IPS-15b (cell line): ENCODE measurements at regions not wholly inside any gene's neighbourhood (a gene's known extent, or its start where the extent isn't known, plus 50 kb on each side); places are given as distances from the start of the nearest gene placed in this dataset.
"Not testable (repeated sequence)": the region's sequence is repeated elsewhere in the genome, so short reads cannot be mapped to it uniquely, and the experiment has no call there.

ENCODE experiments used
- H3K27me3 ChIP-seq: one replicate; pipeline ENCODE4 v1.6.1; 2013; ENCODE audit warnings: low read length; ENCODE audit not compliant: control insufficient read depth, insufficient read depth
- H3K36me3 ChIP-seq: one replicate; pipeline ENCODE4 v1.6.1; 2013; ENCODE audit warnings: low read length; ENCODE audit not compliant: control insufficient read depth, insufficient read depth
- H3K4me1 ChIP-seq: one replicate; pipeline ENCODE4 v1.6.1; 2013; ENCODE audit warnings: mild to moderate bottlenecking, low read length; ENCODE audit not compliant: control insufficient read depth, insufficient read depth
- H3K4me3 ChIP-seq: one replicate; pipeline ENCODE4 v1.5.1; 2013; ENCODE audit warnings: low read depth, low read length
- H3K9ac ChIP-seq: one replicate; pipeline ENCODE4 v1.6.1; 2013; ENCODE audit warnings: low read depth, mild to moderate bottlenecking, low read length
- H3K9me3 ChIP-seq: one replicate; pipeline ENCODE4 v1.6.1; 2013; ENCODE audit warnings: mild to moderate bottlenecking, low read length; ENCODE audit not compliant: control insufficient read depth, insufficient read depth

- not testable (repeated sequence) for H3K9ac ChIP-seq, H3K27me3 ChIP-seq, H3K36me3 ChIP-seq, H3K9me3 ChIP-seq, H3K4me3 ChIP-seq
- H3K4me1 ChIP-seq, result peaks cover 17% of the 10 kb centered on the region
Observed at GRCh38 chr17:51367836-51368235, 107.5 kb downstream of the UTP18 start.

GRCh38 chr17:51371732-51372151 lies 111.4 kb downstream of the UTP18 start:
- peaks cover 25% of the 10 kb centered on the region for H3K4me1 ChIP-seq
- peak overlapping the region; percentile 51 for H3K4me3 ChIP-seq
- H3K9me3 ChIP-seq, result no peaks in the 10 kb centered on the region
- H3K9ac ChIP-seq, result peak overlapping the region; percentile 66
- H3K36me3 ChIP-seq, result no peaks in the 10 kb centered on the region
- no peaks in the 10 kb centered on the region for H3K27me3 ChIP-seq

- H3K9ac ChIP-seq, result peak overlapping the region; percentile 66
Observed at GRCh38 chr17:51372345-51373004, 112.1 kb downstream of the UTP18 start.

GRCh38 chr17:51373489-51374152 lies 113.3 kb downstream of the UTP18 start:
- Histone ChIP-seq H3K4me1 (peaks cover 25% of the 10 kb centered on the region), H3K36me3 (no peaks in the 10 kb centered on the region), H3K9ac (no peak overlapping the region), H3K27me3 (no peaks in the 10 kb centered on the region), H3K9me3 (no peaks in the 10 kb centered on the region), H3K4me3 (no peak overlapping the region)

More at GRCh38 chr17:51372345-51373004, 112.1 kb downstream of the UTP18 start:
- Histone ChIP-seq H3K9me3 (no peaks in the 10 kb centered on the region), H3K27me3 (no peaks in the 10 kb centered on the region), H3K4me3 (peak overlapping the region; percentile 51), H3K4me1 (peaks cover 25% of the 10 kb centered on the region), H3K36me3 (no peaks in the 10 kb centered on the region)

- no peak overlapping the region for H3K4me3 ChIP-seq
- no peak overlapping the region for H3K9ac ChIP-seq
- no peaks in the 10 kb centered on the region for H3K27me3 ChIP-seq
Observed at GRCh38 chr17:51374209-51374608, 113.9 kb downstream of the UTP18 start.

GRCh38 chr17:51375771-51376170 lies 115.4 kb downstream of the UTP18 start:
- no peaks in the 10 kb centered on the region for H3K27me3 ChIP-seq
- H3K4me1 ChIP-seq, result peaks cover 25% of the 10 kb centered on the region
- H3K9me3 ChIP-seq, result no peaks in the 10 kb centered on the region
- H3K9ac ChIP-seq, result no peak overlapping the region
- H3K4me3 ChIP-seq, result no peak overlapping the region
- no peaks in the 10 kb centered on the region for H3K36me3 ChIP-seq

More at GRCh38 chr17:51374209-51374608, 113.9 kb downstream of the UTP18 start:
- no peaks in the 10 kb centered on the region for H3K9me3 ChIP-seq
- H3K36me3 ChIP-seq, result no peaks in the 10 kb centered on the region
- peaks cover 25% of the 10 kb centered on the region for H3K4me1 ChIP-seq

- no peaks in the 10 kb centered on the region for H3K27me3 ChIP-seq
- H3K9ac ChIP-seq, result no peak overlapping the region
- peaks cover 24% of the 10 kb centered on the region for H3K4me1 ChIP-seq
- no peak overlapping the region for H3K4me3 ChIP-seq
- H3K9me3 ChIP-seq, result no peaks in the 10 kb centered on the region
- H3K36me3 ChIP-seq, result no peaks in the 10 kb centered on the region
Observed at GRCh38 chr17:51376739-51377138, 116.4 kb downstream of the UTP18 start.

- Histone ChIP-seq H3K4me1 (no peaks in the 10 kb centered on the region), H3K9me3 (no peaks in the 10 kb centered on the region), H3K9ac (no peak overlapping the region), H3K4me3 (no peak overlapping the region), H3K36me3 (no peaks in the 10 kb centered on the region), H3K27me3 (no peaks in the 10 kb centered on the region)
Observed at GRCh38 chr17:51381262-51381661, 120.9 kb downstream of the UTP18 start.

GRCh38 chr17:51385208-51385607 lies 124.9 kb downstream of the UTP18 start:
- H3K4me3 ChIP-seq, result no peak overlapping the region
- no peaks in the 10 kb centered on the region for H3K9me3 ChIP-seq
- no peaks in the 10 kb centered on the region for H3K36me3 ChIP-seq
- H3K27me3 ChIP-seq, result no peaks in the 10 kb centered on the region
- no peak overlapping the region for H3K9ac ChIP-seq
- no peaks in the 10 kb centered on the region for H3K4me1 ChIP-seq

GRCh38 chr17:51387582-51387981 lies 127.2 kb downstream of the UTP18 start:
- Histone ChIP-seq H3K4me1 (no peaks in the 10 kb centered on the region), H3K4me3 (no peak overlapping the region), H3K27me3 (no peaks in the 10 kb centered on the region), H3K36me3 (no peaks in the 10 kb centered on the region), H3K9ac (no peak overlapping the region), H3K9me3 (no peaks in the 10 kb centered on the region)

GRCh38 chr17:51387986-51388385 lies 127.6 kb downstream of the UTP18 start:
- no peak overlapping the region for H3K4me3 ChIP-seq
- no peaks in the 10 kb centered on the region for H3K27me3 ChIP-seq
- no peak overlapping the region for H3K9ac ChIP-seq
- H3K9me3 ChIP-seq, result no peaks in the 10 kb centered on the region
- H3K4me1 ChIP-seq, result no peaks in the 10 kb centered on the region
- H3K36me3 ChIP-seq, result no peaks in the 10 kb centered on the region

- Histone ChIP-seq H3K4me1 (no peaks in the 10 kb centered on the region), H3K9ac (no peak overlapping the region), H3K9me3 (no peaks in the 10 kb centered on the region), H3K4me3 (no peak overlapping the region), H3K27me3 (no peaks in the 10 kb centered on the region), H3K36me3 (no peaks in the 10 kb centered on the region)
Observed at GRCh38 chr17:51389875-51390274, 129.5 kb downstream of the UTP18 start.
